ENCODE measurements at regions not wholly inside any gene's neighbourhood (a gene's known extent, or its start where the extent isn't known, plus 50 kb on each side); places are given as distances from the start of the nearest gene placed in this dataset.
"Not testable (repeated sequence)": the region's sequence is repeated elsewhere in the genome, so short reads cannot be mapped to it uniquely, and the experiment has no call there.

- no peaks in the 10 kb centered on the region for H3K27me3 ChIP-seq
- ATAC-seq (peak; percentile 78 to 79), DNase-seq (peak; percentile 47 to 82)
- H3K27ac ChIP-seq, result peak overlapping the region in 2 of 4 donors; percentile 49 to 53
- H3K4me3 ChIP-seq, result peak overlapping the region in 3 of 4 donors; percentile 14 to 34 (median 33)
- peaks cover 0 to 4% of the 10 kb centered on the region in 2 donors for H3K4me1 ChIP-seq
- no peak for TF ChIP-seq POLR2A (IDR thresholded peaks at IDR 0.05)
- in situ Hi-C loops (cut with MboI; ENCODE audit: low sequenced_read_pairs in 4 of 4) (no loop called here), intact Hi-C loops (cut with DNase I; ENCODE audit: low total_unique reads) (no loop called here)
- H3K9me3 ChIP-seq, result no peaks in the 10 kb centered on the region
- H3K36me3 ChIP-seq, result no peaks in the 10 kb centered on the region
Measured at GRCh38 chr17:19470530-19471261, 59.7 kb downstream of the RNF112 start.

- in situ Hi-C loops (cut with MboI; ENCODE audit: low sequenced_read_pairs in 4 of 4), result not testable (repeated sequence)
Measured at GRCh38 chr17:19474405-19474804, 59.2 kb upstream of the SLC47A1 start.

GRCh38 chr17:19475800-19476199, 57.9 kb upstream of the SLC47A1 start:
- in situ Hi-C loops (cut with MboI; ENCODE audit: low sequenced_read_pairs in 4 of 4); ATAC-seq; H3K4me3 ChIP-seq; H3K4me1 ChIP-seq; H3K36me3 ChIP-seq; H3K9me3 ChIP-seq; H3K27ac ChIP-seq; H3K27me3 ChIP-seq; intact Hi-C loops (cut with DNase I; ENCODE audit: low total_unique reads); DNase-seq: not testable (repeated sequence)

More at GRCh38 chr17:19474405-19474804, 59.2 kb upstream of the SLC47A1 start:
- H3K4me1 ChIP-seq; H3K27ac ChIP-seq; ATAC-seq; DNase-seq; H3K4me3 ChIP-seq; intact Hi-C loops (cut with DNase I; ENCODE audit: low total_unique reads); H3K9me3 ChIP-seq; H3K36me3 ChIP-seq; H3K27me3 ChIP-seq: not testable (repeated sequence)

GRCh38 chr17:19482576-19482975, 51.1 kb upstream of the SLC47A1 start:
- Histone ChIP-seq H3K27ac (no peak overlapping the region), H3K9me3 (no peaks in the 10 kb centered on the region), H3K36me3 (no peaks in the 10 kb centered on the region), H3K4me1 (no peaks in the 10 kb centered on the region), H3K4me3 (no peak overlapping the region), H3K27me3 (no peaks in the 10 kb centered on the region)
- TF ChIP-seq CTCF (IDR thresholded peaks at IDR 0.05 in 4 of 5, conservative IDR thresholded peaks at IDR 0.05 in 1 of 5), result no peak
- no peak for TF ChIP-seq POLR2A (IDR thresholded peaks at IDR 0.05)
- intact Hi-C loops (cut with DNase I; ENCODE audit: low total_unique reads) (no loop called here), in situ Hi-C loops (cut with MboI; ENCODE audit: low sequenced_read_pairs in 4 of 4) (no loop called here)
- ATAC-seq (no peak), DNase-seq (no peak)

All from gastrocnemius medialis (tissue), 4 donors.